GM18520 (cell line): ENCODE measurements at regions not wholly inside any gene's neighbourhood (a gene's known extent, or its start where the extent isn't known, plus 50 kb on each side); places are given as distances from the start of the nearest gene placed in this dataset.
"Not testable (repeated sequence)": the region's sequence is repeated elsewhere in the genome, so short reads cannot be mapped to it uniquely, and the experiment has no call there.

Experiments
- ATAC-seq: cut with Tn5 transposase; IDR thresholded peaks from one replicate; pipeline ENCODE4 v1.9.1; 2021; ENCODE audit not compliant: unreplicated experiment

DNA sequence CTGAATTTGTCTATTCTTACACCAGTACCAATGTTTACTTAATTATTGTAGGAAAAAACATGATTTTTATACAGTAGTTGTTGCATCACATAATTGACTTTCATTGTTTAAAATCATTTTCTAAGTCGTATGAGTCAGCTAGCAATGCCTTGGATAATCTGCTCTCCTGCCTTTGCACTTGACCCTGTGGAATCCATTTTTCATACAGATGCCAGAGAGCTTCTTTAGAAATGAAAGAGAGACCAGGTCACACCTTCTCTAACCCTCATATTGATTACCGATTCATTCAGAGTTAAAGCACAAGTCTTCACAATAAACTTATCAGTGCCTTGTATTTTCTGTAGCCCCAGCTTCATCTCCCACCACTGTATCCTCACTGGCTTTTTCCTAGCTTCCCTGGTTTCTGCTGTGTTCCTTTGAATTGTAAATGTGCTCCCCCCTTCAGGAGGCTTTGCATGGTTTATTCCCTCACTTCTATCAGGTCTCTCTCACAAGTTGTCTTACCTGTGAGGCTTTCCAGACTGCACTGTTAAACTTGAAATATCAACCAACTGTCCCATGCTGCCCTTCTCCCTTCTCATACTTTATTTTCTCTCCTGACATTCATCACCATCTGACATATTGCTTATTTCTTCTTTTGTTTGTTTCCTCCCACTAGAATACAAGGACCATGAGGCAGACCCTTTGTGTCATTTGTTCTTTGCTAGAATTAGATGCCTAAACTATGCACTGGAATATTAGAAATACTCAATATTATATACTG, 662.0 kb upstream of the GBE1 start:
- no peak for ATAC-seq

- no peak for ATAC-seq
These were observed 655.4 kb upstream of the GBE1 start for GRCh38 chr3:82416830-82417229.

- ATAC-seq = no peak
These were observed 654.9 kb upstream of the GBE1 start for GRCh38 chr3:82416349-82416748.

GRCh38 chr3:82413171-82413570, 651.7 kb upstream of the GBE1 start:
- no peak for ATAC-seq

DNA sequence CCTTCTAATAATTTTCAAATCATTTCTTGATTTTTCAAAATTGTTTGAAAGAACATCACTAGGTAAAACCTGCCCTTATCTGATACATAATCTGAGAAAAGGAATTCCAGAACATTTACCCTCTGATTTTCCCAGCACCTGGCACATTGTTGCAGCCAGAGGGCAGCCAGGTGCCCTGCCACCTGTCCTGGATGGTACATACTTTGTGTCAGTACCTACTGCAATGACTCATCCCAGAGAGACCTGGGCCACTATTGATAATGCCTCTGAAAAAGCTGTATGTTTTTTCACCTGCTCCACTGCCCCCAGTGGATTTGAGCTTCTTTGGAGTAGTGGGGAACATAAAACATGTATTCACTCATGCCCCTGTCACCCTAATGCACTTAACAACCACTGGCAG, 648.9 kb upstream of the GBE1 start:
- no peak for ATAC-seq

- no peak for ATAC-seq
These were observed 648.4 kb upstream of the GBE1 start for GRCh38 chr3:82409842-82410241.

GRCh38 chr3:82392203-82392775, 630.8 kb upstream of the GBE1 start:
- ATAC-seq = no peak

- no peak for ATAC-seq
These were observed 629.4 kb upstream of the GBE1 start for GRCh38 chr3:82390868-82391267.

- ATAC-seq = no peak
These were observed 625.2 kb upstream of the GBE1 start for GRCh38 chr3:82386647-82387046.

- ATAC-seq = no peak
These were observed 622.7 kb upstream of the GBE1 start for GRCh38 chr3:82384181-82384580.

GRCh38 chr3:82382831-82383230, 621.4 kb upstream of the GBE1 start:
- ATAC-seq = no peak

GRCh38 chr3:82378392-82378791, 616.9 kb upstream of the GBE1 start:
- ATAC-seq = no peak

DNA sequence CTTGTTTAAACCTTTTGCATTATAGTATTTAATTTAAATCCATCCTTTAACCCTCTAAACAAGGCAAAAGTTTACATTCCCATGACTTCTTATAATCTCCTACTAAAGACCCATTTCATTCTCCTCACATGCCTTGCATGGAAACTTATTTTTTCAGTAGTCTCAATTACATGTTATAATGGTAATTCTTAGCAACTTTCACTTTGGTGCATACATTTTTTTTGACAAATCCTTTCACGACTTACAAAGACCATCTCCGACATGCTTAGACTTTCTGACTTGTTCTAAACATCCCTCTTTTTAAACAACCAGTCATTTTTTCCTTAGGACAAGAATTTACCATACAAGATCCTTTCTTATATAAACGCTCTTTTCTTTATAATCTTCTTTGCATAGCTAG, 615.4 kb upstream of the GBE1 start:
- no peak for ATAC-seq

GRCh38 chr3:82373833-82374232, 612.4 kb upstream of the GBE1 start:
- not testable (repeated sequence) for ATAC-seq

- ATAC-seq = no peak
These were observed 603.4 kb upstream of the GBE1 start for GRCh38 chr3:82364827-82365226.

DNA sequence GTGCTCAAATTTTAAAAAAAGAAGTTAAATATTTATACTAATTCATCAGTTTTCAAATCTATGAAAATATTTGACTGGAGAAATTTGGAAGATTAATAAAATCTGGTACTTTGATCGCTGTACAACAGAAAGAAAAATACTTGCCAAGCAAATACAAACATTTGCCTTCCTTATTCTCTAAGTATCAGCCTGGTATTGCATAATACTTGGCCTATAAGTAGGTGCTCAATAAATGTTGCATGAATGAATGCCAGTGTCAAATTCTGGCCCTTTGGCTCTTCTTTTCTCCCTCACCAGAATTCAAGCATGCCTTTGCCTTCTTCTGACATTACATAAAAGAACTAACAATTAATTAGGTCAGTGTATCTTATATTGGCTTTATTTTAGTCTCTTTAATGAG, 601.7 kb upstream of the GBE1 start:
- ATAC-seq = no peak

DNA sequence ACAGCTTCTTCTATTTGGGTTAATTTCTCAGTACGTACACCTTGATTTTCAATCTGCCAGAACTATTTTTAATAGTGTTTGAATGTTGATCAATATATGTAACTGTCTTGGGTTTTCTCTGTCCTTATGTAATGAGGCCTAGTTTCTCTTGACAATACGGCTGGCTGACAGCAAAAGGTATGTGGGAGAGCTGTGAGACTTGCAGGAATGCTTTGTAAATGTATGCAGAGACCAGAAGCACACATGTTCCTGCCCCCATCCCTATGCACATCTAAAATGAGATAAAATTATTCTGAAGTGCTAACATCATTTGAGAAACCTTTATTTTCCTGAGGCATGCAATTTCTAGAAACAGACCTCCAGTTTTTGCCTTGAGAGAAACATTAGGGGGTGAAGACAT, 593.8 kb upstream of the GBE1 start:
- no peak for ATAC-seq

- ATAC-seq = no peak
These were observed 592.8 kb upstream of the GBE1 start for GRCh38 chr3:82354228-82354627.

DNA sequence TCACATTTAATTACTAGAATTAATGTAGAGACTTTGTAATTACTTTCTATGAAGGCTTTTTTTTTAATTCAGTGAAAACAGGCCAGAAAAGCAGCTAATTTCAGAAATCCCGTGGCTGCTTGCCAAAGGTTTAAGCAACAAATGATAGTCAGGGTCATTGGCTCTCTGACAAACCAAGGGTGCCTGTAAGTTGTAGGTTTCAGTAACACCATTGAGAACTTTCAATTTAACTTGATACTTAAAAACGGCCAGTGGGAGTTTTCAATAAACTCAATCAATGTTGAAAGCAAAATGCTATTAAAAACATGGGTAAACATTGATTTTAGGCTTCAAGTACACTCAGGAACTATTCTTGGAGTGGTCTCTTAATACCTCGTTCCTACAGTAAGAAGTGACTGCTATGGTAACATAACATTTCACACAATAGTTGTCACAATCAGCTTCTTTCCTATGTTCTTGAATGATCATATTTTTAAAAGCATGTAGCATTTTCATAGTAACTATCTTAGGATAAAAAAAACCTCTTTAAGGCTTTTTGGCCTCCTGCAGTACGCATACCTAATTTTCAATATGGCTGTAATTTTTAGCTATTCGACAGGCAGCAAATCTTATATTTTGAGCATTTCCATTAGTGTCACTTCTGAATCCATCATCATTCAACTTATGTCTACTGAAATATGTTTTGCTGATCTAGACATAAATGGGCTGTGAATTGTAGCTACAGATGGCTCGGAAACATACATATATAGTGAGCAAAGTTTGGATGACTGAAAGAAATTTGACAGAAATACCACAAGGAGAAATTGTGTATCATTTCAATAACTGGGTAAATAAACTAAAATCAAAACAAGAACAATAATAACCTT, 592.1 kb upstream of the GBE1 start:
- no peak for ATAC-seq

DNA sequence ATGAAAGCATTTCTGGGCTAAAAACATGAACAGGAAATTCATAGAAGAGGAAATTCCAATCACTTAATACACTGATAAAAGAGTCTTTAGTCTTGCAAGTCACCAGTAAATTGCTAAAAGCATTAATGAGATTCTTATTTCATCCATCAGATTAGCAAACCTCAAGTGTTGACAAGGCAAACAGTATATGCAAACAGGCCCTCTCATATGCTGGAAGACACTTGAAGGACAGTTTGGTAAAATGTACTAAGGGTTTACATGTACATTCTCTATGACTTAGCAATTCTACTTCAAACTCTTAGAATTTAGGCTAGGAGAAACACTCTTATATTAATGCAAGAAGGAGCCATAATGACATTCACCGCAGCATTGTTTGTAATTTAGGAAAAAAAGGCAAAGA, 586.1 kb upstream of the GBE1 start:
- ATAC-seq = no peak

GRCh38 chr3:82342521-82342920, 581.1 kb upstream of the GBE1 start:
- ATAC-seq = no peak

DNA sequence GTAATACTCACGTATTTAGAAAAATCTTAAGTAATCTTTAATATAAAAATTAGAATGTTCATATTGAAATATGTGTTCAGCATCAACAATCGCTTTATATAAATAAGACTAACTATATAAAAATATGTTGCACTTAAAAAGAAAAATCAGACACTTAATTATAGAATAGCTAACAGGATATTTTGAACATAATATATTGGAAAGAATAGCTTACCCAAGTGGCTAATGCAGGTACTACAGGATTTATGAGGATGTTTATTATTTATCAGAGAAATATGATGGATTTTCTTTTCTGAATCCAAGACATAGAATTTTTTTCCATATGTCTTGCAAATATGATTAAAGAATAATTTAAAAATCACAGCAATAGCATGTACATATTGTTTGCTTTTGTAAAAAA, 567.9 kb upstream of the GBE1 start:
- ATAC-seq = no peak
